Naive thymus-derived CD4-positive, alpha-beta T cell (primary cell): ENCODE measurements at regions not wholly inside any gene's neighbourhood (a gene's known extent, or its start where the extent isn't known, plus 50 kb on each side); places are given as distances from the start of the nearest gene placed in this dataset.
A peak's percentile ranks its signal among the peaks of the same experiment; 100 is the strongest.
"Not testable (repeated sequence)": the region's sequence is repeated elsewhere in the genome, so short reads cannot be mapped to it uniquely, and the experiment has no call there.

ENCODE experiments used
- ATAC-seq: fragments of 150-1000 bp; cut with Tn5 transposase; 2 replicates; pipeline ENCODE4 v1.10.0; 2021; ENCODE audit warnings: mild to moderate bottlenecking, moderate library complexity
- CTCF ChIA-PET: fragments of 350-600 bp; sonication (Branson Sonifier 250); formaldehyde crosslinking; loops from one replicate; lab custom pipeline; 2021; ENCODE audit warnings: antibody characterized with exemption; lab: Charles Lee
- POLR2A ChIA-PET: fragments of 350-600 bp; sonication (Branson Sonifier 250); formaldehyde crosslinking; loops from one replicate; lab custom pipeline; 2021; ENCODE audit warnings: antibody characterized with exemption, inconsistent platforms; lab: Charles Lee
- DNase-seq, 9 donors: peaks; one replicate each; pipeline versions ENCODE4 v3.0.0 to v3.0.0-alpha.2; 2020 to 2022; ENCODE audit warnings: mixed read lengths in 1 of 9
- H3K27ac ChIP-seq: one replicate; pipeline ENCODE4 v1.7.0; 2013; ENCODE audit warnings: mild to moderate bottlenecking, low read depth, low read length, moderate library complexity
- H3K27me3 ChIP-seq, 2 donors: one replicate each; pipeline ENCODE4 v1.7.0; 2013; ENCODE audit warnings: low read length in 2 of 2, mild to moderate bottlenecking in 2 of 2, moderate library complexity in 2 of 2; ENCODE audit not compliant: control insufficient read depth in 2 of 2, insufficient read depth in 2 of 2
- H3K36me3 ChIP-seq, 3 experiments: 1 replicate in 2 of 3; 2 replicates in 1 of 3; pipeline ENCODE4 v1.7.0; 2013; ENCODE audit warnings: low read length in 3 of 3, mild to moderate bottlenecking in 3 of 3, moderate library complexity in 1 of 3; ENCODE audit not compliant: insufficient read depth in 3 of 3, control insufficient read depth in 2 of 3
- H3K4me1 ChIP-seq, 2 donors: one replicate each; pipeline ENCODE4 v1.7.0; 2013; ENCODE audit warnings: low read length in 2 of 2, mild to moderate bottlenecking in 2 of 2, moderate library complexity in 1 of 2; ENCODE audit not compliant: control insufficient read depth in 2 of 2, insufficient read depth in 2 of 2
- H3K4me3 ChIP-seq: 2 replicates; pipeline ENCODE4 v1.7.0; 2013; ENCODE audit warnings: mild to moderate bottlenecking, low read length
- H3K9me3 ChIP-seq, 3 experiments: 1 replicate in 2 of 3; 2 replicates in 1 of 3; pipeline ENCODE4 v1.7.0; 2013; ENCODE audit warnings: low read length in 3 of 3; ENCODE audit not compliant: control insufficient read depth in 2 of 3
- H3K27ac Mint-ChIP-seq, 9 donors: one replicate each; pipeline ENCODE4 v1.8.0; 2020 to 2022; ENCODE audit warnings: mixed read lengths in 9 of 9, mild to moderate bottlenecking in 8 of 9, moderate library complexity in 5 of 9, inconsistent platforms in 2 of 9
- H3K27me3 Mint-ChIP-seq, 5 donors: one replicate each; pipeline ENCODE4 v1.8.0; 2021 to 2022; ENCODE audit warnings: mixed read lengths in 5 of 5, mild to moderate bottlenecking in 1 of 5
- H3K36me3 Mint-ChIP-seq, 5 donors: one replicate each; pipeline ENCODE4 v1.8.0; 2020 to 2022; ENCODE audit warnings: mixed read lengths in 5 of 5, mild to moderate bottlenecking in 3 of 5, inconsistent platforms in 1 of 5
- H3K4me1 Mint-ChIP-seq, 7 donors: one replicate each; pipeline ENCODE4 v1.8.0; 2020 to 2022; ENCODE audit warnings: mixed read lengths in 7 of 7, mild to moderate bottlenecking in 3 of 7, inconsistent platforms in 1 of 7
- H3K4me3 Mint-ChIP-seq, 10 donors: one replicate each; pipeline ENCODE4 v1.8.0; 2020 to 2022; ENCODE audit warnings: mild to moderate bottlenecking in 10 of 10, mixed read lengths in 10 of 10, moderate library complexity in 6 of 10, inconsistent platforms in 2 of 10
- H3K9me3 Mint-ChIP-seq, 11 donors: one replicate each; pipeline ENCODE4 v1.8.0; 2020 to 2022; ENCODE audit warnings: mixed read lengths in 11 of 11, mild to moderate bottlenecking in 4 of 11, inconsistent platforms in 1 of 11, moderate library complexity in 1 of 11
- intact Hi-C, 2 donors: fragments of 100-400 bp; cut with micrococcal nuclease; formaldehyde crosslinking; loops; one replicate each; pipeline ENCODE4 v1.15.1; 2023

DNA sequence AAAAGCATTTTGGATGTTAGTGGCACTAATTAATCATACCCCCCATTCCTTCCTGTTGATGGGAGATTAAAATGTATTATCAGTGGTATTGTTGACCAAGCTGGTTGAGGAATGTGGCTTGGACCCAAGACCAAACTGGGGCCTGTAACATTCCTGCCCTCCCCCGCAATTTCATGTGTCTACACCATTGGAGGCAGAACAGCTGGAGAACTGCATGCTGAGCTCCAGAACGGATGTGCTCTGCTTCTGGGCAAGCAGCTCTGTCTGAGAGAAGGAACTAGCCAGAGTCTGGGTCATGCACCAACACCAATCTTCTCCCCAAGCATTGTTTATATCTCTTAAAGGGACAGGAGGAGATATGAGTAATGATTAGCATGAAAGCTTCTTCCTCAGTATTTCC, 185.5 kb downstream of the CEP135 start:
- POLR2A ChIA-PET = no interaction called here
- ATAC-seq (no peak), DNase-seq (no peak)
- Histone ChIP-seq H3K36me3 (no peaks in the 10 kb centered on the region), H3K4me3 (no peak overlapping the region), H3K9me3 (no peaks in the 10 kb centered on the region), H3K27ac (no peak overlapping the region), H3K27me3 (no peaks in the 10 kb centered on the region), H3K4me1 (no peaks in the 10 kb centered on the region)
- no peaks in the 10 kb centered on the region for H3K9me3 Mint-ChIP-seq
- no peaks in the 10 kb centered on the region for H3K4me1 Mint-ChIP-seq
- H3K4me3 Mint-ChIP-seq = no peak overlapping the region
- no peaks in the 10 kb centered on the region for H3K36me3 Mint-ChIP-seq
- CTCF ChIA-PET = no interaction called here
- no peak overlapping the region for H3K27ac Mint-ChIP-seq
- intact Hi-C loops = no loop called here
- peaks cover 0 to 9% (median 5%) of the 10 kb centered on the region in 5 donors for H3K27me3 Mint-ChIP-seq

DNA sequence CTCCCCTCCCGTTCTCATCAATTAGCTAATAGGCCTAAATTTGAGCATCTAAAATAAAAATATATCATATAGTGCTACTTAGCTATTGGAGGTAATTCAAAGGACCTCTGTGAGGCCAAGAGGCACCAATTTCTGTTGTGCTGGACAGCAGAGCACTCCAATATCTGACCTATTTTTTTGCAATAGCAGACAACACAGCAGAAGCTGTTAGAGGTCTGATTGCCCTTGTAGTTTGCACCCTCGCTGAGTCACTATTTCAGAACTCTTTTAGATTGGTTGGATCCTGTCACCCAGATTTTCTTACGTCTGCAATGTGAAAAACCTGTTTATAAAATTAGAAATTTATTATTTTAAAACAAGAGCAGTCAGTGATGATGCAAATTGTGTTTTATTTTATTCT, 184.1 kb downstream of the CEP135 start:
- Mint-ChIP-seq H3K36me3 (no peaks in the 10 kb centered on the region), H3K27me3 (peaks cover 3 to 5% (median 5%) of the 10 kb centered on the region in 5 donors), H3K27ac (no peak overlapping the region), H3K4me1 (no peaks in the 10 kb centered on the region), H3K4me3 (no peak overlapping the region), H3K9me3 (no peaks in the 10 kb centered on the region)
- Histone ChIP-seq H3K4me3 (no peak overlapping the region), H3K36me3 (no peaks in the 10 kb centered on the region), H3K27ac (no peak overlapping the region), H3K9me3 (no peaks in the 10 kb centered on the region), H3K4me1 (no peaks in the 10 kb centered on the region), H3K27me3 (no peaks in the 10 kb centered on the region)
- CTCF ChIA-PET = interaction anchor here (0.6 kb wide), 1 partner anchor 579 kb away, joined by 3 read pairs; no protein-coding TSS in a partner anchor
- DNase-seq (no peak), ATAC-seq (no peak)
- POLR2A ChIA-PET = no interaction called here
- intact Hi-C loops = no loop called here

- H3K4me3 ChIP-seq, H3K27me3 ChIP-seq, H3K4me1 Mint-ChIP-seq, POLR2A ChIA-PET, H3K4me3 Mint-ChIP-seq, ATAC-seq, H3K4me1 ChIP-seq, H3K9me3 ChIP-seq, H3K9me3 Mint-ChIP-seq, H3K27me3 Mint-ChIP-seq, H3K27ac Mint-ChIP-seq, intact Hi-C loops, H3K36me3 Mint-ChIP-seq, H3K27ac ChIP-seq, DNase-seq, H3K36me3 ChIP-seq: not testable (repeated sequence)
- CTCF ChIA-PET = interaction anchor here (0.7 kb wide), 1 partner anchor 11 kb away, joined by 3 read pairs; no protein-coding TSS in a partner anchor
Observed at GRCh38 chr4:56132188-56132587, 183.4 kb downstream of the CEP135 start.

DNA sequence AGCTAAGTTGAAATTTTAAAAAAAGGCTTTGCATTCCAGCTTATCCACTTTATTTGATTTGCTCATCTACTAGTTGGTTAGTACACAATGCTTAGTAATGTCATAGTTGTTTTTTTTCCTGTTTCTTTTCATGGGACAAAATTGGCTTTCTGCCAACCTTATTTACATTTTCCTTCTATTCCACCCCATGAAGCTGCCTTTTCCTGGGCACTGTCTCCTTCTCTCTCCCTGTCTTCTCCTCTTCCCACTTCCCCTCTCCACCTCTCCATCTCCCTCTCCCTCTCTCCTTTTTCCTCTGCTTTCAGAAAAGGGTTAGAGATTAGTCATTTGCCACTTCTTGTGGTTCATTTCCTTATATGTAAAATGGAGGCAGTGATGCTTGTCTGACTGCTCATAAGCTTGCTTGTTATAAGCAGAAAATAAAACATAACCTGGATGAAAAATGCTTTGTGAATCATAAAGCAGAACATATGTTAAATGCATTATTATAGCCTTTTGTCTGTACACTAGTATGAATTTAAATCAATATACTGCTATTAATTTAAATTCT, 181.9 kb downstream of the CEP135 start:
- Histone ChIP-seq H3K27me3 (no peaks in the 10 kb centered on the region), H3K4me1 (no peaks in the 10 kb centered on the region), H3K9me3 (no peaks in the 10 kb centered on the region), H3K4me3 (no peak overlapping the region), H3K36me3 (no peaks in the 10 kb centered on the region), H3K27ac (no peak overlapping the region)
- ChIA-PET CTCF (no interaction called here), POLR2A (no interaction called here)
- H3K4me3 Mint-ChIP-seq = no peak overlapping the region
- intact Hi-C loops = loop anchor here in 1 of 2 donors (2.0 kb wide), 1 partner anchor 170 kb away; no protein-coding TSS in a partner anchor
- H3K27me3 Mint-ChIP-seq = peaks cover 6 to 13% (median 9%) of the 10 kb centered on the region in 5 donors
- no peaks in the 10 kb centered on the region for H3K9me3 Mint-ChIP-seq
- no peaks in the 10 kb centered on the region for H3K4me1 Mint-ChIP-seq
- H3K36me3 Mint-ChIP-seq = no peaks in the 10 kb centered on the region
- DNase-seq (no peak), ATAC-seq (no peak)
- no peak overlapping the region for H3K27ac Mint-ChIP-seq

GRCh38 chr4:56129431-56129861, 180.7 kb downstream of the CEP135 start:
- H3K27ac ChIP-seq = no peak overlapping the region
- no peaks in the 10 kb centered on the region for H3K36me3 ChIP-seq
- ChIA-PET POLR2A (no interaction called here), CTCF (no interaction called here)
- H3K36me3 Mint-ChIP-seq = no peaks in the 10 kb centered on the region
- H3K4me3 Mint-ChIP-seq = no peak overlapping the region
- H3K4me1 ChIP-seq = no peaks in the 10 kb centered on the region
- peak; percentile 36 for ATAC-seq
- no peak overlapping the region for H3K4me3 ChIP-seq
- no peak overlapping the region for H3K27ac Mint-ChIP-seq
- no peaks in the 10 kb centered on the region for H3K4me1 Mint-ChIP-seq
- H3K9me3 Mint-ChIP-seq = no peaks in the 10 kb centered on the region
- peaks cover 5 to 13% (median 7%) of the 10 kb centered on the region in 5 donors for H3K27me3 Mint-ChIP-seq
- intact Hi-C loops = loop anchor here in 1 of 2 donors (1.0 kb wide), 1 partner anchor 172 kb away; no protein-coding TSS in a partner anchor
- no peaks in the 10 kb centered on the region for H3K27me3 ChIP-seq
- H3K9me3 ChIP-seq = no peaks in the 10 kb centered on the region
- peak in 1 of 9 donors; percentile 3 for DNase-seq

DNA sequence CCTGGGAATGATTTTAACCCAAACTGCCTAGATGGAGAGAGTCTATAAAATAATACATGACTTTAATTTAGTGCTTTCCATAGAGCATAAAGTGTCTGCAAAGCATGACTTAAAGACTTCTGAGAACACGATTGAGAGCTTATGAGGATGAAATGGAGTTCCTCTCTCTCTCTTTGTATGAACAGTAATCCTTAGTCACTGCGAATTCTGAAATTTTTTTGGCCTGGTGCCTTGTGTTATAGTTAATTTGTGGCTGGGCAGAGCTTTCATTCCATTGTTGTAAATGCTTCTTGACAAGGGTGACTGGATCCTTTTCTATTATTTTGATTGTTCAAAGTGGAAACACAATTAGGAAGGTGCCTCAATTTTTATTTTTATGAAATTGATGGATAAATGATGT, 179.5 kb downstream of the CEP135 start:
- ATAC-seq = no peak
- intact Hi-C loops = no loop called here
- Histone ChIP-seq H3K4me1 (no peaks in the 10 kb centered on the region), H3K4me3 (no peak overlapping the region), H3K27ac (no peak overlapping the region), H3K9me3 (no peaks in the 10 kb centered on the region), H3K36me3 (no peaks in the 10 kb centered on the region), H3K27me3 (no peaks in the 10 kb centered on the region)
- no peak for DNase-seq
- CTCF ChIA-PET = no interaction called here
- H3K27me3 Mint-ChIP-seq = peaks cover 8 to 18% (median 10%) of the 10 kb centered on the region in 5 donors
- H3K27ac Mint-ChIP-seq = no peak overlapping the region
- H3K9me3 Mint-ChIP-seq = no peaks in the 10 kb centered on the region
- no peaks in the 10 kb centered on the region for H3K4me1 Mint-ChIP-seq
- no peaks in the 10 kb centered on the region for H3K36me3 Mint-ChIP-seq
- POLR2A ChIA-PET = no interaction called here
- H3K4me3 Mint-ChIP-seq = no peak overlapping the region

DNA sequence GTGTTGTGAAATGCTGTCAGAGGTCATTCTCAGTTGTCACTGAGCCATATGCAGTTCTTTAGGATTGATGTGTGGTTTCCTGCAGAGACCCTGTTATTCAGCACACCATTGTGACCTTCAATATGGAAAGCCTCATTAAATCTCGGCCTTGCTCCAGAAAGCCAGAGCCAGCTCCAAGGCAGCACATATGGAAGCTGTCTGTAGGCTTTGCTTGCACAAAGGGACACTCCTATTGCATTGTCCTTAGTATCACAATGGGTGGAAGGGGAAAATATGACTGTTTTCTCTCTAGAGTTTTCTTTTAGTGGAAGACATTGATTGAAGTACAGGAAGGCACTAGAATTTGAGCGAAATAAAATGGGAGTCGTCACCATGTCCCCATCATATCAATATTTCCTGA, 179.0 kb downstream of the CEP135 start:
- no peak overlapping the region for H3K4me3 Mint-ChIP-seq
- H3K27me3 Mint-ChIP-seq = peaks cover 8 to 18% (median 13%) of the 10 kb centered on the region in 5 donors
- no peaks in the 10 kb centered on the region for H3K9me3 Mint-ChIP-seq
- ATAC-seq (no peak), DNase-seq (no peak)
- H3K9me3 ChIP-seq = no peaks in the 10 kb centered on the region
- H3K27ac Mint-ChIP-seq = no peak overlapping the region
- no peak overlapping the region for H3K27ac ChIP-seq
- intact Hi-C loops = no loop called here
- no peaks in the 10 kb centered on the region for H3K27me3 ChIP-seq
- no peaks in the 10 kb centered on the region for H3K36me3 Mint-ChIP-seq
- no peak overlapping the region for H3K4me3 ChIP-seq
- ChIA-PET POLR2A (no interaction called here), CTCF (no interaction called here)
- no peaks in the 10 kb centered on the region for H3K4me1 Mint-ChIP-seq
- no peaks in the 10 kb centered on the region for H3K36me3 ChIP-seq
- H3K4me1 ChIP-seq = no peaks in the 10 kb centered on the region
